Small intestine (tissue), 7 donors: ENCODE measurements at regions not wholly inside any gene's neighbourhood (a gene's known extent, or its start where the extent isn't known, plus 50 kb on each side); places are given as distances from the start of the nearest gene placed in this dataset.

Experiments
- DNase-seq, 2 donors: peaks; one replicate each; pipeline versions ENCODE4 v3.0.0 to v3.0.0-alpha.2; 2013
- FAIRE-seq: peaks from 2 replicates; lab custom pipeline; 2012; peaks lifted over from hg19 to GRCh38; lab: Jason Lieb, UNC
- H3K27ac ChIP-seq, 3 donors: one replicate each; pipeline ENCODE4 v1.5.1; 2013; ENCODE audit warnings: low read length in 2 of 3, mild to moderate bottlenecking in 2 of 3, control low read depth in 1 of 3, inconsistent platforms in 1 of 3, low read depth in 1 of 3, moderate library complexity in 1 of 3
- H3K27me3 ChIP-seq, 3 donors: one replicate each; pipeline ENCODE4 v1.6.1; 2013; ENCODE audit warnings: low read length in 3 of 3, inconsistent platforms in 1 of 3; ENCODE audit not compliant: control insufficient read depth in 3 of 3, insufficient read depth in 3 of 3
- H3K36me3 ChIP-seq, 3 donors: one replicate each; pipeline ENCODE4 v1.6.1; 2013; ENCODE audit warnings: low read length in 3 of 3, inconsistent platforms in 1 of 3, low read depth in 1 of 3, mild to moderate bottlenecking in 1 of 3, moderate library complexity in 1 of 3; ENCODE audit not compliant: control insufficient read depth in 3 of 3, insufficient read depth in 2 of 3
- H3K4me1 ChIP-seq, 3 donors: one replicate each; pipeline ENCODE4 v1.6.1; 2013; ENCODE audit warnings: low read length in 2 of 3, inconsistent platforms in 1 of 3, low read depth in 1 of 3, mild to moderate bottlenecking in 1 of 3, moderate library complexity in 1 of 3; ENCODE audit not compliant: control insufficient read depth in 3 of 3, insufficient read depth in 2 of 3
- H3K4me3 ChIP-seq, 3 donors: one replicate each; pipeline ENCODE4 v1.5.1; 2013; ENCODE audit warnings: low read length in 3 of 3, control low read depth in 1 of 3, inconsistent platforms in 1 of 3, low read depth in 1 of 3, mild to moderate bottlenecking in 1 of 3, moderate library complexity in 1 of 3
- H3K9me3 ChIP-seq, 2 donors: one replicate each; pipeline ENCODE4 v1.6.1; 2013; ENCODE audit warnings: low read depth in 1 of 2, low read length in 1 of 2; ENCODE audit not compliant: control insufficient read depth in 2 of 2, insufficient read depth in 1 of 2
- WGBS, 3 donors: extraction: QIAGEN DNeasy Blood & Tissue Kit; methylation state at CpG; one replicate each; pipeline ENCODE4 v1.1.7; 2013; 5-methylcytosine and 5-hydroxymethylcytosine counted together
- donor health status: healthy with polysubstance abuse.
- donor health status: control.
- donor health status: control.
- donor health status: Bipolar disorder and iron deficiency.
- donor health status: healthy.

- H3K27ac ChIP-seq, result no peak overlapping the region
- WGBS, 3 donors, result 79 to 81% (median 80%) methylated on average over 9 of the region's 9 CpGs
- H3K4me3 ChIP-seq, result no peak overlapping the region
- no peaks in the 10 kb centered on the region for H3K36me3 ChIP-seq
- no peak for FAIRE-seq
- no peak for DNase-seq
- H3K4me1 ChIP-seq, result no peaks in the 10 kb centered on the region
- H3K27me3 ChIP-seq, result no peaks in the 10 kb centered on the region
- H3K9me3 ChIP-seq, result no peaks in the 10 kb centered on the region
These were observed 55.3 kb upstream of the GALNT10 start for GRCh38 chr5:154135125-154135817.

GRCh38 chr5:154136141-154136540 is 54.4 kb upstream of the GALNT10 start:
- Histone ChIP-seq H3K27me3 (no peaks in the 10 kb centered on the region), H3K36me3 (no peaks in the 10 kb centered on the region), H3K4me1 (no peaks in the 10 kb centered on the region), H3K27ac (no peak overlapping the region), H3K4me3 (no peak overlapping the region), H3K9me3 (no peaks in the 10 kb centered on the region)
- FAIRE-seq, result no peak
- DNase-seq, result no peak
- WGBS, 3 donors, result 91 to 95% (median 95%) methylated on average over 5 of the region's 5 CpGs

GRCh38 chr5:154138701-154139100 is 51.8 kb upstream of the GALNT10 start:
- no peak for DNase-seq
- no peak overlapping the region for H3K4me3 ChIP-seq
- no peaks in the 10 kb centered on the region for H3K9me3 ChIP-seq
- 54 to 61% (median 59%) methylated on average over 4 of the region's 4 CpGs for WGBS, 3 donors
- no peaks in the 10 kb centered on the region for H3K27me3 ChIP-seq
- no peak overlapping the region for H3K27ac ChIP-seq
- FAIRE-seq, result no peak
- H3K4me1 ChIP-seq, result no peaks in the 10 kb centered on the region
- H3K36me3 ChIP-seq, result no peaks in the 10 kb centered on the region

- FAIRE-seq, result no peak
- H3K27ac ChIP-seq, result no peak overlapping the region
- H3K4me3 ChIP-seq, result no peak overlapping the region
These were observed 50.2 kb upstream of the GALNT10 start for GRCh38 chr5:154140381-154140780.

More at GRCh38 chr5:154140381-154140780, 50.2 kb upstream of the GALNT10 start:
- H3K27me3 ChIP-seq, result no peaks in the 10 kb centered on the region
- H3K9me3 ChIP-seq, result no peaks in the 10 kb centered on the region
- no peak for DNase-seq
- H3K36me3 ChIP-seq, result no peaks in the 10 kb centered on the region
- H3K4me1 ChIP-seq, result no peaks in the 10 kb centered on the region
